Psoas muscle (tissue), 7 donors: ENCODE measurements at regions not wholly inside any gene's neighbourhood (a gene's known extent, or its start where the extent isn't known, plus 50 kb on each side); places are given as distances from the start of the nearest gene placed in this dataset.

Experiments
- ATAC-seq, 4 donors: fragments of 200-7000 bp; cut with Tn5 transposase; one replicate each; pipeline ENCODE4 v1.9.1; 2020; ENCODE audit warnings: moderate library complexity in 3 of 4, mild to moderate bottlenecking in 2 of 4
- DNase-seq, 2 donors: peaks; one replicate each; pipeline ENCODE4 v3.0.0-alpha.2; 2020
- H3K27ac ChIP-seq: fragments of 200-600 bp; one replicate; pipeline ENCODE4 v1.8.0; 2022
- H3K27me3 ChIP-seq, 3 donors: fragments of 200-600 bp in 1 of 3; one replicate each; pipeline versions ENCODE4 v1.6.1 to v1.8.0; 2013 to 2022; ENCODE audit warnings: low read length in 2 of 3, mild to moderate bottlenecking in 2 of 3, moderate library complexity in 1 of 3; ENCODE audit not compliant: insufficient read depth in 3 of 3
- H3K36me3 ChIP-seq, 2 donors: fragments of 200-600 bp in 1 of 2; one replicate each; pipeline versions ENCODE4 v1.6.1 to v1.8.0; 2013 to 2022; ENCODE audit warnings: low read depth in 1 of 2, mild to moderate bottlenecking in 1 of 2, moderate library complexity in 1 of 2; ENCODE audit not compliant: insufficient read depth in 1 of 2
- H3K4me1 ChIP-seq: fragments of 200-600 bp; one replicate; pipeline ENCODE4 v1.8.0; 2022
- H3K4me3 ChIP-seq: fragments of 200-600 bp; one replicate; pipeline ENCODE4 v1.8.0; 2022; ENCODE audit warnings: mild to moderate bottlenecking
- H3K9me3 ChIP-seq: fragments of 200-600 bp; one replicate; pipeline ENCODE4 v1.8.0; 2022
- CTCF ChIP-seq: fragments of 200-600 bp; IDR thresholded peaks from one replicate; pipeline ENCODE4 v1.8.0; 2022; ENCODE audit warnings: antibody characterized with exemption
- WGBS, 3 donors: extraction: QIAGEN DNeasy Blood & Tissue Kit; methylation state at CpG; one replicate each; pipeline versions ENCODE4 v1.1.6 to v1.1.7; 2013; 5-methylcytosine and 5-hydroxymethylcytosine counted together
- intact Hi-C, 2 donors: fragments of 100-400 bp; cut with DNase I; formaldehyde crosslinking; loops; one replicate each; pipeline versions ENCODE4 v1.11.0 to v1.14.2; 2022
- donor health status: healthy with polysubstance abuse.
- donor health status: DM: no; HTN: no; CAD: no; lungs with moderate emphysema.
- donor health status: Bipolar disorder and iron deficiency.
- donor health status: healthy.
- donor health status: DM: yes; HTN: yes; CAD: no.
- donor health status: DM: no; HTN: no; CAD: no.
- donor health status: DM: yes; HTN: yes; CAD: no.

- DNase-seq (no peak), ATAC-seq (no peak)
- no peak for TF ChIP-seq CTCF
- Histone ChIP-seq H3K4me3 (no peak overlapping the region), H3K9me3 (no peaks in the 10 kb centered on the region), H3K27me3 (no peaks in the 10 kb centered on the region), H3K27ac (no peak overlapping the region), H3K36me3 (no peaks in the 10 kb centered on the region), H3K4me1 (no peaks in the 10 kb centered on the region)
- WGBS, 3 donors, result 60 to 65% (median 61%) methylated on average over 8 of the region's 8 CpGs
- intact Hi-C loops, result no loop called here
These were observed 304.6 kb downstream of the ABCC12 start for GRCh38 chr16:47851146-47851545.

DNA sequence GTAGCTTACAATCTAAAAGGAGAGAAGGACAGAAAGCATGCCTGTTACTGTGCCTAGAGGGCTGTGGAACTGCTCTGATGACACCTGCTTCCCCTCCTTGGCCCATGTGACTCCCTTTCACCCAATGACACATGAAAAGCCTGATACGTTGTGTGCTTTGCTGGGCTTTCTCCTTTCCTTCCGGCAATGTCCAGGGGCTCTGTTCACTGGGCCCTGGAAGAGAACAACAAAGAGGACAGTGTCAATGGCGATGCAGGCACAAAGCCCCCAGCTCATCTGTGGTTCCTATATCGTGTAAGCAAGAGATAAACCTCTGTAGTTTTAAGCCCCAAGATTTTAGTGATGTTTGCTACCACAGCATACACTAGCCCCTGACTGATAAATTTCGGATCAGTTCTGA is 306.1 kb downstream of the ABCC12 start:
- no peak for ATAC-seq
- H3K36me3 ChIP-seq, result no peaks in the 10 kb centered on the region

DNA sequence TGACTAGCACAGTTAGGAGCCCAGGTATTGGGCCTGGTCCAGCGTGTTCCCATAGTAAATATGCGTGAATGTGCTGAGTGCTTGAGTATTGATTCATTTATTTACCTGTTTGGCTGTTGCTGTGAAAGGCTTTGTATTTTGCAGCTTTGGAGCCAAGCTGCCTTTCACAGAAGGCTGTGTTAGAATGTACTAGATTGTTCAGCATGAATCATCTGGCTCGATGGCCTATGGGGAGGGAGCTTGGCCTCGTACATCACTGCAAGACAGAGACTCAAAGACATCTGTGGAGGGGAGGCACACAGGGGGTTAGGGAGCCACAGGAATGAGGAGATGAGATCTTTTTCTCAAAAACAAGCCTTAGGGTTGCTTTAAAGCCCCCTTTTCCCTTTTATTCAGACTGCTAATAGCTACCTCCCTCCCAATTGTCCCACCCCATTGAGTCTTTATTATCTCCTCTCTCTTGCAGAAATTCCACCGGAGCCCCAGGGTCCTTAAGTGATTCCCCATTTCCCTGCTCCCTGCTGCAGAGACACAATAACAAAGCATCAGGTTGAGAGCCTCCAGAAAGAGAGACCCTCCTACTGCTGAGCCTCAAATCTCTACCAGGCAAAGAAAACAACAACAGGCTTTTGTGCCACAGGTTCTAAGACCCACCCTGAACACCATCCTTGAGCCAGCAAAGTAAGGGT is 307.2 kb downstream of the ABCC12 start:
- Histone ChIP-seq H3K36me3 (no peaks in the 10 kb centered on the region), H3K4me3 (no peak overlapping the region), H3K4me1 (no peaks in the 10 kb centered on the region), H3K9me3 (no peaks in the 10 kb centered on the region), H3K27ac (no peak overlapping the region), H3K27me3 (no peaks in the 10 kb centered on the region)
- DNase-seq (no peak), ATAC-seq (no peak)
- intact Hi-C loops, result no loop called here
- 22 to 29% (median 29%) methylated on average over 5 of the region's 5 CpGs for WGBS, 3 donors
- no peak for TF ChIP-seq CTCF

More for the DNA sequence above, 306.1 kb downstream of the ABCC12 start:
- H3K27ac ChIP-seq, result no peak overlapping the region
- intact Hi-C loops, result no loop called here
- H3K27me3 ChIP-seq, result no peaks in the 10 kb centered on the region
- no peak for DNase-seq
- no peak for TF ChIP-seq CTCF
- WGBS, 3 donors, result 71 to 76% (median 75%) methylated on average over 5 of the region's 5 CpGs
- H3K9me3 ChIP-seq, result no peaks in the 10 kb centered on the region
- H3K4me3 ChIP-seq, result no peak overlapping the region
- no peaks in the 10 kb centered on the region for H3K4me1 ChIP-seq

- ATAC-seq, result no peak
- Histone ChIP-seq H3K27me3 (no peaks in the 10 kb centered on the region), H3K4me1 (no peaks in the 10 kb centered on the region), H3K27ac (no peak overlapping the region), H3K4me3 (no peak overlapping the region), H3K9me3 (no peaks in the 10 kb centered on the region), H3K36me3 (no peaks in the 10 kb centered on the region)
- intact Hi-C loops, result no loop called here
- WGBS, 3 donors, result 70 to 72% (median 71%) methylated on average over 6 of the region's 6 CpGs
- no peak for TF ChIP-seq CTCF
- DNase-seq, result no peak
These were observed 308.4 kb downstream of the ABCC12 start for GRCh38 chr16:47847220-47847970.
